ENCODE measurements at regions not wholly inside any gene's neighbourhood (a gene's known extent, or its start where the extent isn't known, plus 50 kb on each side); places are given as distances from the start of the nearest gene placed in this dataset.
"Not testable (repeated sequence)": the region's sequence is repeated elsewhere in the genome, so short reads cannot be mapped to it uniquely, and the experiment has no call there.

DNA sequence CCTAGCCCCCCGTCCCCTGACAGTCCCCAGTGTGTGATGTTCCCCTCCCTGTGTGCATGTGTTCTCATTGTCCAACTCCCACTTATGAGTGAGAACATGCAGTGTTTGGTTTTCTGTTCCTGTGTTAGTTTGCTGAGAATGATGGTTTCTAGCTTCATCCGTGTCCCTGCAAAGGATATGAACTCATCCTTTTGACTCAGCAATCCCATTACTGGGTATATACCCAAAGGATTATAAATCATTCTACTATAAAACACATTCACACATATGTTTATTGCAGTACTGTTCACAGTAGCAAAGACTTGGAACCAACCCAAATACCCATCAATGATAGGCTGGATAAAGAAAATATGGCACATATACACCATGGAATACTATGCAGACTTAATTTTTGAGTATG lies 155.1 kb downstream of the SLITRK5 start:
- H3K36me3 ChIP-seq (ENCODE audit: insufficient read depth); H3K27ac ChIP-seq (ENCODE audit: low read depth); DNase-seq (ENCODE audit: extremely low spot score); H3K4me3 ChIP-seq (ENCODE audit: low read depth, low read length); H3K4me1 ChIP-seq (ENCODE audit: insufficient read depth): not testable (repeated sequence)
- WGBS, result 57% methylated on average over 2 of the region's 2 CpGs

DNA sequence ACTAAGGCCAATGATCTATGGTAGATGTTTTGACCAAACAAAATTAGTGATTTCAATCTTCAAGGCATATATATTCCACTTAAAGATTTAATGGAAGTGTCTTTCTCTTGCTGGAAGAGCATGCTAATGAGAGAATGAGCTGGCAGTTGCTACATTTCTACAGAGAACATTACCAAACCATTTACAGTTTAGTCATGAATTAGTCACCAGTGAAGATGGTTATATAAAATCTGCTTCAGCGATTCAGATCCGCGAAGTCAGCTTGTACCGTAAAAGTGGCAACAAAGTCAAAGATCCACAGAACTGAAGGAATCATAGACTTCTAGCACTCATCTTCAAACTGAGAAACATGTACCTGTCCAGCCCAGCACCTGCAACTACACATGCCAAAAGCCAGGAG lies 156.3 kb downstream of the SLITRK5 start:
- Histone ChIP-seq H3K4me1 (ENCODE audit: insufficient read depth) (no peaks in the 10 kb centered on the region), H3K4me3 (ENCODE audit: low read depth, low read length) (no peak overlapping the region), H3K36me3 (ENCODE audit: insufficient read depth) (no peaks in the 10 kb centered on the region), H3K27ac (ENCODE audit: low read depth) (no peak overlapping the region)
- DNase-seq (ENCODE audit: extremely low spot score), result no peak
- 94% methylated on average over 4 of the region's 4 CpGs for WGBS

DNA sequence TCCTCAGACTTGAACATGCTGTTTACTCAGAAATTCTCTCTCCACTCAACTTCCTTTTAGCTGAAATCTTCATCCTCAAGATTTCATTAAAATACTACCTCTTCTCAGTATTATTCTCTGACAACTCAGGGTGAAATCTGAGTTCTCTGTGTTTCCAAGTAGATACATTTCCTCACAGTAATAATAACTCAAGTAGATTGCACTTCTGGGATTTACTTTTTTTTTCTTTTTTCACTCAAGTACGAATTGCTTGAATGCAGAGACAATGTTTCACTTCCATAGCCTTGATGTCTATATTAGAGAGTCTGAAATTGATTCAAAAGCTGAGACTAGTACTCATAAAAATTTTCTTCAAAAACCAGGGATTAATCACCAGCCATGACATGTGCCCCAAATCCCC lies 166.4 kb downstream of the SLITRK5 start:
- WGBS, result 44% methylated on average over 1 of the region's 1 CpG
- Histone ChIP-seq H3K36me3 (ENCODE audit: insufficient read depth) (no peaks in the 10 kb centered on the region), H3K4me1 (ENCODE audit: insufficient read depth) (no peaks in the 10 kb centered on the region), H3K27ac (ENCODE audit: low read depth) (no peak overlapping the region), H3K4me3 (ENCODE audit: low read depth, low read length) (no peak overlapping the region)
- DNase-seq (ENCODE audit: extremely low spot score), result no peak

- no peaks in the 10 kb centered on the region for H3K36me3 ChIP-seq (ENCODE audit: insufficient read depth)
- no peak for DNase-seq (ENCODE audit: extremely low spot score)
- no peak overlapping the region for H3K4me3 ChIP-seq (ENCODE audit: low read depth, low read length)
- no peak overlapping the region for H3K27ac ChIP-seq (ENCODE audit: low read depth)
- H3K4me1 ChIP-seq (ENCODE audit: insufficient read depth), result no peaks in the 10 kb centered on the region
- WGBS, result 32% methylated on average over 1 of the region's 1 CpG
These were observed 166.8 kb downstream of the SLITRK5 start for GRCh38 chr13:87837946-87838345.

GRCh38 chr13:87851410-87851809 lies 180.2 kb downstream of the SLITRK5 start:
- no peak overlapping the region for H3K4me3 ChIP-seq (ENCODE audit: low read depth, low read length)
- no peak overlapping the region for H3K27ac ChIP-seq (ENCODE audit: low read depth)
- H3K4me1 ChIP-seq (ENCODE audit: insufficient read depth), result no peaks in the 10 kb centered on the region
- no peaks in the 10 kb centered on the region for H3K36me3 ChIP-seq (ENCODE audit: insufficient read depth)
- WGBS, result 96% methylated on average over 2 of the region's 2 CpGs
- DNase-seq (ENCODE audit: extremely low spot score), result no peak

- H3K27ac ChIP-seq (ENCODE audit: low read depth), result no peak overlapping the region
- WGBS, result 63% methylated on average over 2 of the region's 2 CpGs
- H3K36me3 ChIP-seq (ENCODE audit: insufficient read depth), result no peaks in the 10 kb centered on the region
- H3K4me3 ChIP-seq (ENCODE audit: low read depth, low read length), result no peak overlapping the region
- no peak for DNase-seq (ENCODE audit: extremely low spot score)
- H3K4me1 ChIP-seq (ENCODE audit: insufficient read depth), result no peaks in the 10 kb centered on the region
These were observed 184.4 kb downstream of the SLITRK5 start for GRCh38 chr13:87855553-87855952.

- H3K4me1 ChIP-seq (ENCODE audit: insufficient read depth), result no peaks in the 10 kb centered on the region
- no peak overlapping the region for H3K4me3 ChIP-seq (ENCODE audit: low read depth, low read length)
- no peaks in the 10 kb centered on the region for H3K36me3 ChIP-seq (ENCODE audit: insufficient read depth)
- H3K27ac ChIP-seq (ENCODE audit: low read depth), result no peak overlapping the region
- no peak for DNase-seq (ENCODE audit: extremely low spot score)
- whole genome bisulfite sequencing, result 86% methylated on average over 4 of the region's 4 CpGs
These were observed 188.1 kb downstream of the SLITRK5 start for GRCh38 chr13:87859261-87859660.

DNA sequence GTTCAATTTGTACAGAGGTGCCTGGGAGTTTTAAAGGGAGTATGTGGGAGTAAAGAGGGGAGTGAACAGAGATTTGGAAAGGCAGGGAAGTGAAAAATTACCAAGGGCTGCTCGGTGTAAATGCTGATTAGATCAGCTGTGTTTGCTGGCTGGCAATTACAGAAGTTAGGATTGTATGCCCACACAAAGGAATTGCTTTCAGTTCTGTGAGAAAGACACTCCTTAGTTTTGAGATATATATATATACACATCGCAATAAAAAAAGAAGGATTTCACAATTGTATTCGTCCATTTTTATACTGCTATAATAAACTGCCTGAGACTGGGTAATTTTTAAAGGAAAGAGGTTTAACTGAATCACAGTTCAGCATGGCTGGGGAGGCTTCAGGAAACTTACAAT lies 196.3 kb downstream of the SLITRK5 start:
- Histone ChIP-seq H3K27ac (ENCODE audit: low read depth) (no peak overlapping the region), H3K36me3 (ENCODE audit: insufficient read depth) (no peaks in the 10 kb centered on the region), H3K4me3 (ENCODE audit: low read depth, low read length) (no peak overlapping the region), H3K4me1 (ENCODE audit: insufficient read depth) (no peaks in the 10 kb centered on the region)
- DNase-seq (ENCODE audit: extremely low spot score), result no peak
- 79% methylated on average over 3 of the region's 3 CpGs for WGBS

DNA sequence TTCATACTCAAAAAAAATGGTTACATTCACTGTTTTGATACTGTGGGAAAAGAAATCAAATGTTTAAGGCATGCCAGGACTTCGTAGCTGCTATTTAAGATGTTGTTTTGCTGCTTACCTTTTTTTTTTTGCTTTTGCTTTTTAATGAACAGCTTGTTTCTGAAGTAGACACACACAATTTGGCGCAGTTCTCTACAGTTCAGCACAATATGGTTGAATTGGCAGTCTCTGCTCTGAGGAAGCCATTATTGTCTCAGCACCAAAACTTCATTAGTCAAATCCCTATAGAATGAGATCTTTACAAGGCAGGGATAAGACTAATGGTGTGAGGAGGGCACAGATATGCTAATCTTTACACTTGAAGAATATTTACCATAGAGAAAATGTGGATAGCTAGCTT lies 197.6 kb downstream of the SLITRK5 start:
- 83% methylated on average over 2 of the region's 2 CpGs for WGBS

GRCh38 chr13:87872813-87873212 lies 201.6 kb downstream of the SLITRK5 start:
- no peaks in the 10 kb centered on the region for H3K36me3 ChIP-seq (ENCODE audit: insufficient read depth)
- no peaks in the 10 kb centered on the region for H3K4me1 ChIP-seq (ENCODE audit: insufficient read depth)
- H3K4me3 ChIP-seq (ENCODE audit: low read depth, low read length), result no peak overlapping the region
- H3K27ac ChIP-seq (ENCODE audit: low read depth), result no peak overlapping the region
- WGBS, result 60% methylated on average over 2 of the region's 2 CpGs
- no peak for DNase-seq (ENCODE audit: extremely low spot score)

More for the DNA sequence above, 197.6 kb downstream of the SLITRK5 start:
- no peaks in the 10 kb centered on the region for H3K4me1 ChIP-seq (ENCODE audit: insufficient read depth)
- no peak overlapping the region for H3K27ac ChIP-seq (ENCODE audit: low read depth)
- no peaks in the 10 kb centered on the region for H3K36me3 ChIP-seq (ENCODE audit: insufficient read depth)
- H3K4me3 ChIP-seq (ENCODE audit: low read depth, low read length), result no peak overlapping the region
- DNase-seq (ENCODE audit: extremely low spot score), result no peak

DNA sequence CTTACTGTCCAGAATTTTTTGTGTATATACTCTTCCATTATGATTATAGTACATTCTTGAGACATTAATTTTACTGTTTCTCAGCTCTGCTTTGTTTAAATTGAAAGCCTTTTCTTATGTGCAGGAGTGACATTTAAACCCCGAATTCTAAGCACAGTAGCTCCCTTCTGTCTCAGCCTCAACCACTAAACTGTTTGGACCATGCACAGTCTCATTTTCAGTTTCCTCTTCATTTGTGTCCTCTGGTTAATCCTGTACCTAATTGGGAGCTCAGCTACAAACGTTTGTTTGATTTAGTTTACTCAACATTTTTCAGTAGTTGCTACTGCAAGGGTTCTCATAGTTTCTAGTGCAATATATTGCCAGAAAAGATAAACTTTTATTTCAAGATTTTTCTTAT lies 206.3 kb downstream of the SLITRK5 start:
- 53% methylated on average over 2 of the region's 2 CpGs for WGBS
- no peak overlapping the region for H3K27ac ChIP-seq (ENCODE audit: low read depth)
- H3K4me3 ChIP-seq (ENCODE audit: low read depth, low read length), result no peak overlapping the region
- no peaks in the 10 kb centered on the region for H3K36me3 ChIP-seq (ENCODE audit: insufficient read depth)
- no peaks in the 10 kb centered on the region for H3K4me1 ChIP-seq (ENCODE audit: insufficient read depth)
- DNase-seq (ENCODE audit: extremely low spot score), result no peak

DNA sequence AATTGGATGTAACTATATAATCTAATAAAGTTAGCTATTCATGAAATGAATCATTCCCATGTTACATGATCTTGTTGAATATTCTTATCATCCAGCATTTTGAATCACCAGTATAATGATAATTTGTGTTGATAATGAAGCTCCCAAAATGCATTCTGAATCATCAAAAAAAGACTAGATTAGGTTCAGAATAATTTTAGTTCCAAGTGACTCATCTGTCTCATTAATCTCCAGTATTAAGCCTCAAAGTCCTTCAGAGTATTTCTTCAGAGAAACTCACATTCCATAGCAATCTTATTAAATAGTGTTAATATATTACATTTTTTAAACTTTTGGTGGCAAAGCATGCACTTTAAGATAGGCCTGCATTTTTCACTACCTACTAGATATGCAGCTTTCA lies 207.5 kb downstream of the SLITRK5 start:
- Histone ChIP-seq H3K4me3 (ENCODE audit: low read depth, low read length) (no peak overlapping the region), H3K27ac (ENCODE audit: low read depth) (no peak overlapping the region)
- no peak for DNase-seq (ENCODE audit: extremely low spot score)

DNA sequence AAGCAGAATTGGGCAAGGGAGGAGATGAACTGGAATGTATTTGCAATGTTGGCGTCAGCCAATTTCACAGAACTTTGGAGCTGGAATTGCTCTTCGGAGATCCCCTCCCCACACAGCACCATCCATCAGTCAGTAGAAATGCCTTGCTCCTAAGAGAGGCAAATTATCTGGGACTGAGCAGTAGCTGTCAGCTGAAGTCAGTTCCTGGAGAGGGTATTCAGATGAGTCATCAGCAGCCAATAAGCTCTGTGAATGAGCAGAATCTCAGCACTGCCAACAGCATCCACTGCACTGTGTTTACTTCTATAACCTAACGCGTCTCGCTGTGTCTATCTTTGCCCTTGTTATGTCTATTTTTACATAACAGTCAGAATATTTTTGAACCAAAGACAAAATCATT lies 213.7 kb downstream of the SLITRK5 start:
- Histone ChIP-seq H3K36me3 (ENCODE audit: insufficient read depth) (no peaks in the 10 kb centered on the region), H3K4me1 (ENCODE audit: insufficient read depth) (no peaks in the 10 kb centered on the region), H3K4me3 (ENCODE audit: low read depth, low read length) (no peak overlapping the region), H3K27ac (ENCODE audit: low read depth) (no peak overlapping the region)
- DNase-seq (ENCODE audit: extremely low spot score), result no peak
- 44% methylated on average over 5 of the region's 5 CpGs for WGBS

More for the DNA sequence above, 207.5 kb downstream of the SLITRK5 start:
- no peaks in the 10 kb centered on the region for H3K4me1 ChIP-seq (ENCODE audit: insufficient read depth)
- no peaks in the 10 kb centered on the region for H3K36me3 ChIP-seq (ENCODE audit: insufficient read depth)

DNA sequence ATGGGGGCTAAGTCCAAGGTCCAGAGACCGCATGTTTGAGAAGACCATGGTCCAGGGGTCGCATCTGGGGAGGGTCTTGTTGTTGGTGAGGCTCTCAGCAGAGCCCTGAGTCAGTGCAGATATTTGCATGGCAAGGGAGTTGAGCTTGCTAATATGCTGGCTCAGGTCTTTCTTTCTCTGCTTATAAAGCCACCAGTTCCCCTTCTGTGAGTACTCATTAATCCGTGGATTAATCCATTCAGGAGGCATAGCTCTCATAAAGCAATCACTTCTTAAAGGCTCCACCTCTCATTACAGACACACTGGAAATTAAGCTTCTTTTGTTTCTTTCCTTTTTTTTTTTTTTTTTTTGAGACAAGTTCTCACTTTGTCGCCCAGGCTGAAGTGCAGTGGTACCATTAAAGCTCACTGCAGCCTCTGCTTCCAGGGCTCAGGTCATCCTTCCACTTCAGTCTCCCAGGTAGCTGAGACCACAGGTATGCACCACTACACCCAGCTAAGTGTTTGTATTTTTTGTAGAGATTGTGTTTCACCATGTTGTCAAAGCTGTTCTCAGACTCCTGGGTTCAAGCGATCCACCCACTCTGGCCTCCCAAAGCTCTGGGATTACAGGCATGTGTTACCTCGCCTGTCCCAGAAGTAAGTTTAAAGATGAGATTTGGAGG lies 216.4 kb downstream of the SLITRK5 start:
- H3K4me3 ChIP-seq (ENCODE audit: low read depth, low read length), result no peak overlapping the region
- H3K4me1 ChIP-seq (ENCODE audit: insufficient read depth), result no peaks in the 10 kb centered on the region
- 84% methylated on average over 6 of the region's 6 CpGs for WGBS
- no peak overlapping the region for H3K27ac ChIP-seq (ENCODE audit: low read depth)
- DNase-seq (ENCODE audit: extremely low spot score), result no peak
- no peaks in the 10 kb centered on the region for H3K36me3 ChIP-seq (ENCODE audit: insufficient read depth)

DNA sequence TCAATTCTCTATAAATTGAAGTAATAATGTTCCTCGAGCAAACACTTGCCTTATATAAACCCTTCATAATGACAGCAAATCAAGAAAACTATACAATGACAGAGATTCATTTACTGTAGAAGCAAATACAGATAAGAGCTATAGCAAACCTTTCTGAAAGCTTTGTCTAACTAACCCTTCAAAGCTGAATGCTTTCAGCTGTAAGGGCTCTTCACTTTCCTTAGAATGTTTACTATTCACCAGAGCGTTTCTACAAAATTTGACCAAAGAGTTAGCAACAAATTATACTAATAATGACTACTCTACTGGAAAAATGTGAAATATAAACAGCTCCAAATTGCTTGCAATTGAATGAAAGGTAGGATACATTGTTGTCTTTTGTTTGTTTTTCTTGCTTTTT lies 218.1 kb downstream of the SLITRK5 start:
- no peak overlapping the region for H3K4me3 ChIP-seq (ENCODE audit: low read depth, low read length)
- H3K27ac ChIP-seq (ENCODE audit: low read depth), result no peak overlapping the region
- DNase-seq (ENCODE audit: extremely low spot score), result no peak
- no peaks in the 10 kb centered on the region for H3K36me3 ChIP-seq (ENCODE audit: insufficient read depth)
- no peaks in the 10 kb centered on the region for H3K4me1 ChIP-seq (ENCODE audit: insufficient read depth)
- WGBS, result 21% methylated on average over 2 of the region's 2 CpGs

All from urinary bladder (tissue), 3 donors.